Epithelial cell of esophagus (primary cell): ENCODE measurements at regions not wholly inside any gene's neighbourhood (a gene's known extent, or its start where the extent isn't known, plus 50 kb on each side); places are given as distances from the start of the nearest gene placed in this dataset.

Experiments used
- DNase-seq: peaks from one replicate; pipeline ENCODE4 v3.0.0; 2010; ENCODE audit warnings: low read depth
- H3K4me3 ChIP-seq: 2 replicates; pipeline ENCODE4 v1.5.1; 2011; ENCODE audit warnings: mild to moderate bottlenecking, low read length, control low read depth
- TF ChIP-seq, protein P1 (sequence below): IDR thresholded peaks from 2 replicates; pipeline ENCODE4 v1.5.1; 2011; ENCODE audit warnings: low read depth, mild to moderate bottlenecking, low read length, control low read depth, inconsistent platforms; ENCODE audit not compliant: insufficient read depth; ENCODE audit errors: missing control alignments

DNA sequence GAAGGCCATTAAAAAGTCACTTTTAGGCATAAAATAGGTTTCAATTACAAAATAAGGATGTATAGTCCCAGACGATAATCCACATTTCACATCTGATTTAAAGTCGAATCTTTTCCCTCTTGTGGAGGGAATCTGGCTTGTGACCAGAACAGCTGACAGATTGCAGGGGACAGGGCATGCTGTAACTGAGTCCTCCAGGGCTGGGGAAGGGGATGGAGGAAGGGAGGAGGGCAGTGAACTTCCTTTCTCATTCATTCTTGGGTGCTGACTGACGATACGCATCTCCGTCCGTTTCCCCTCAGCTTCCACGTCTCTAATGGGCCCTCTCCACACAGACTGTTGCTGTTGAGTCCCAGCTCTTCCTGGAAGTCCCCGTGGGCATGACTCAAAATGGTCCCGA, 108.1 kb upstream of the CSF3R start:
- TF ChIP-seq, protein P1, sequence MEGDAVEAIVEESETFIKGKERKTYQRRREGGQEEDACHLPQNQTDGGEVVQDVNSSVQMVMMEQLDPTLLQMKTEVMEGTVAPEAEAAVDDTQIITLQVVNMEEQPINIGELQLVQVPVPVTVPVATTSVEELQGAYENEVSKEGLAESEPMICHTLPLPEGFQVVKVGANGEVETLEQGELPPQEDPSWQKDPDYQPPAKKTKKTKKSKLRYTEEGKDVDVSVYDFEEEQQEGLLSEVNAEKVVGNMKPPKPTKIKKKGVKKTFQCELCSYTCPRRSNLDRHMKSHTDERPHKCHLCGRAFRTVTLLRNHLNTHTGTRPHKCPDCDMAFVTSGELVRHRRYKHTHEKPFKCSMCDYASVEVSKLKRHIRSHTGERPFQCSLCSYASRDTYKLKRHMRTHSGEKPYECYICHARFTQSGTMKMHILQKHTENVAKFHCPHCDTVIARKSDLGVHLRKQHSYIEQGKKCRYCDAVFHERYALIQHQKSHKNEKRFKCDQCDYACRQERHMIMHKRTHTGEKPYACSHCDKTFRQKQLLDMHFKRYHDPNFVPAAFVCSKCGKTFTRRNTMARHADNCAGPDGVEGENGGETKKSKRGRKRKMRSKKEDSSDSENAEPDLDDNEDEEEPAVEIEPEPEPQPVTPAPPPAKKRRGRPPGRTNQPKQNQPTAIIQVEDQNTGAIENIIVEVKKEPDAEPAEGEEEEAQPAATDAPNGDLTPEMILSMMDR, result no peak
- no peak overlapping the region for H3K4me3 ChIP-seq
- DNase-seq, result no peak

DNA sequence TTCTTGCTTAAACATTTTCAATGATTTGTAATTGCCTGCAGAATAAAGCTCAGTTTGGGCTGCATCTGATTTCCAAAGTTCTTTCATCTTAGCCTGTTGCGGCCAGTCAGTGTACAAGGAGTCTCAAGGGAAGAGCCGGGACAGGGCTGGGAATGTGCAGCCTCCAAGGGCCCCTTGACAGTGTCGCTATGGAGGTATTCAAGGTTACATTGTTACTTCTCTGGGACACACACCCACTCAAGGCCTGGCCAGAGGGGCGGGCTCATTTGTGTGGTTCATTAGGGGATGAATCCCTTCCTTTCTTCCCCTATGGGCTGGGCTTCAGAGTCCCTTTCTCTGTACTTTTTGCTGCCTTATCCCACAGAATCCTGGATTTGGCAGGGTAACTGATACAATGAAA, 107.6 kb upstream of the CSF3R start:
- no peak for DNase-seq
- TF ChIP-seq, protein P1, result no peak
- no peak overlapping the region for H3K4me3 ChIP-seq

DNA sequence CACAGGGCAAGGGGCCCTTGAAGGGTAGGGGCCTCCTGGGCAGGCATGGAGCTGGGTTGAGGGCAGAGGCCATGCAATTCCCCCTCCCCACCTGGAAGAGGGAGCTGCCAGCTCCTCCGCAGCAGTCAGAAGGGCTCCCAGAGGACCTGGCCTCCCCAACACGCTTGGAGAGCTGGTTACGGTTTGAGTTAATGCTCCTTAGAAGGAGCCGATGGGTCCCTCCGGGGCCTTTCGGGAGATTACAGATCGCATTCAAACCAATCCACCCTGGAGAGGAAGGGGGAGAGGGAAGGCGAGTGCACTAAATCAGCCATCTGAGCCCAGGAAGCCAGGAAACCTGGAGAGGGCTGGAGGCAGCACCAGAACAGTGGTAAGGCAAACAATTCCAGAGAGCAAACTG, 106.3 kb upstream of the CSF3R start:
- no peak overlapping the region for H3K4me3 ChIP-seq
- no peak for DNase-seq
- TF ChIP-seq, protein P1, result no peak

DNA sequence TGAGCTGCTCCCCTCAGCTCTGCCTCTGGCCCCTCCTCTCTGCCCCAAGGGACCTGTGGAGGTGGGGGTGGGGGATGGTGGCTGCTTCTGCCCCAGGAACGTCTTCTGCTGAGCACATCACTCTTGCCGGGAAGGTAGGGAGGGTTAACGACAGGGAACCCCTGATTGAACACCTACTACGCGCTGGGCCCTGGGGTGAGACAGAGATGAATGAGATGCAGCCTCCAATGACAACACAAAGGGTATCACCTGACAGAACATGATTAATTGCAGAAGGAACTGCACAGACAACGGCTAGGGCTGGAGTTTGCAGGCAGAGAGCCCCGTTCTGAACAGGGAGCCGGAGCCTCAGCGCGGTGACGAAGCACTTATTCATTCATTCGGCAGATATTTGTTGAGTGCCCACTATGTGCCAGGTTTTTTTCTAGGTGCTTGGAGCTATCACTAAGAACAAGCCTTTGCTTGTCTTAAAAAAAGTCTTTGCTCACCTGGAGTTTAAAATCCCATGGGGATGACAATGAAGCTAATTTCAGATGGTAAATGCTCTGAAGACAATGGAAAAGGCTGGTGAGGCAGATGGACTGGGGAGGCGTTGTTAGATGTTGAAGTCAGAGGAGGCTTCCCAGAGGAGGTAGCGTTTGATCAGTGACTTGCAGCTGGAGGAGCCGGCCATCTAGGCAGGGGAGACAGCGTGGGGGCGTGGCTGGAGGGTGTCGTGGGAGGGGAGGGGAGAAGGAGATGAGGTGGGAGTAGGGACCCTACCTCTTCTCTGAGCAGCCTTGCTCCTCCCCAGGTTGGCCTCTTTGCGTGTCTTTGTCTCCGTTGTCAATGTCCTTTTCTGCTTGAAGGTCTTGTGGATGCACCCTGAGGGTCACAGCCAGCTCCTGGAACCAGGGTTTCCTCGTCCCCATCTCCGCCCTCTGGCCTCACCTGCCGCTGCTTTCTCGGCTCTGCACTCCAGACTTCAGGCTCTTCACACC, 103.1 kb upstream of the CSF3R start:
- TF ChIP-seq, protein P1, result no peak
- peak; percentile 94 for DNase-seq
- H3K4me3 ChIP-seq, result no peak overlapping the region

DNA sequence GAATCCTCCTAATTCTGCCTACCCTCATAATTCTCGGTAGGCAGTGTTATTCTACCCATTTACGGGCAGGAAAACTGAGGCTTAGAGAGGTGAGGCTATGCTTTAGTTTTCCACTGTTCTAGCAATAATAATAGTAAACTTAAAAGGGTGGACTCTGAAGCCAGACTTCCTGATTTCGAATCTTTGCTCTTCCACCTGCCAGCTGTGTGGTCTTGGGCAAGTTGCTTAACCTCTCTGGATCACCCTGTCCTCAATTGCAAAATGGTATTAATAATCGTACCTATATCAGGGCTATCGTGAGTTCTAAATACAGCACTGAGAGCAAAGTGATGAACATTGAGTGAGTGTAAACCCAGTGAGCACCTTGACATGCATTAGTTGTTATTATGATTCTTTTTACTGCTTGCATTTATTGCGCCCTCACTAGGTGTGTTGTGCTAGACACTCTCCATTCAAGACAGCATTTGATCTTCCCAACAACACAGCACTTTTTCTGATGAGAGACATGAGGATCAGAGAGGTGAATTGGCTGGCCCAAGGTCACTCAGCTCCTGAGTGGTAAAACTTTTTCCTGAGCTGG, 102.3 kb upstream of the CSF3R start:
- TF ChIP-seq, protein P1, result no peak
- no peak overlapping the region for H3K4me3 ChIP-seq
- DNase-seq, result no peak

DNA sequence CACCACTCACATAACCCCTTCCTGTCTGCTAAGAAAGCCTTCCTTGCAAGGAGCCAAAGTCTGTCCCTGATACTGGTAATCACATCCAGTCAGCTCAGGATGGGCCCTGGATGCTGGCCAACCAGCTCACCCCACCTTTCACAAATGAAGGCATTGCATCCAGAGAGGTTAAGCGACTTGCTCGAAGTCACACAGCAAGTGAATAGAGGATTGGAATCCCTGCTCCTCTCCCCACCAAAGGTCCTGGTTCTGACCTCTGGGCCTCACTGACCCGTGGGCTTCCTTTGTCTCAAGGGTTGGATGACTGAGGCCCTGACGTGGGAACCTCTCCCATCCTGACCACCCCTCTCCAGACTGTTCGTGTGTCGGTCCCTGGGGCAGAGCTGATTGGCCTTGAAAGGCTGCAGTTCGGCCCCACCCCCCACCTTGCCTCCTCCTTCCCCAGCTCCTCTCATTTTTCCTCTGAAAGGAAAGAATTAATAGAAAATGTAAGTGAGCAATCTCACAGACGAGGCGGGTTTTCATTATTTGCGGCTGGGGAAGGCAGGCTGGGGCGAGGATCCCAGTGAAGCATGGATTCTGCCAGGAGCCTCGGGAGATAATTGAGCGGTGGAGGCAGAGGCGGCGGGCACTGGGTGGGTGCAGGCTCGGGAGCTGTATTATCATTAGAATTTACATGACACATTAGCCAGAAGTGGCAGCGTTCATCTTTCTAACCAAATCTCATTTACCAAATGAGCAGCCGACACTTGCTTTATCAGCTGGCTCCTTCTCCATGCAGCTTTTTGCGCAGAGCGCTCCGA, 101.5 kb upstream of the CSF3R start:
- no peak overlapping the region for H3K4me3 ChIP-seq
- TF ChIP-seq, protein P1, result no peak

More for the DNA sequence above, 101.5 kb upstream of the CSF3R start:
- no peak for DNase-seq
